GM19328 (cell line): ENCODE measurements at regions not wholly inside any gene's neighbourhood (a gene's known extent, or its start where the extent isn't known, plus 50 kb on each side); places are given as distances from the start of the nearest gene placed in this dataset.

Experiments used
- ATAC-seq: cut with Tn5 transposase; IDR thresholded peaks from one replicate; pipeline ENCODE4 v1.9.1; 2021; ENCODE audit warnings: mild to moderate bottlenecking, moderate library complexity; ENCODE audit not compliant: unreplicated experiment

DNA sequence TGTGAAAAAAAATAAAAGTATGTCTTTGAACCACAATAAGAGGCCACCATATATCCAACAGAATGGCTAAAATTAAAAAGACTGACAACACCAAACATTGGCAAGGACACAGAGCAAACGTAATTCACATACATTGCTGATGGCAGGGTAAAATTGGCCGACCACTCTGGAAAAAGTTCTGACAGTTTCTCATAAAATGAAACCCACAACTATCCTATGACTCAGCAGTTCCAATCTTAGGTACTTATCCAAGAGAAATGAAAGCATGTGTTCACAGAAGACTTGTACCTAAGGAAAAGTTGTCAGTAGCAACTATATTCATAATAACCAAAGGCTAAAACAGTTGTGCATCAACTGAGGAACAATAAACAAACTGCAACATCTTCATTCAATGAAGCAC, 357.3 kb upstream of the XYLT1 start:
- ATAC-seq: no peak

- no peak for ATAC-seq
These were observed 356.6 kb upstream of the XYLT1 start for GRCh38 chr16:17827313-17827712.

GRCh38 chr16:17817943-17818342, 347.2 kb upstream of the XYLT1 start:
- no peak for ATAC-seq

DNA sequence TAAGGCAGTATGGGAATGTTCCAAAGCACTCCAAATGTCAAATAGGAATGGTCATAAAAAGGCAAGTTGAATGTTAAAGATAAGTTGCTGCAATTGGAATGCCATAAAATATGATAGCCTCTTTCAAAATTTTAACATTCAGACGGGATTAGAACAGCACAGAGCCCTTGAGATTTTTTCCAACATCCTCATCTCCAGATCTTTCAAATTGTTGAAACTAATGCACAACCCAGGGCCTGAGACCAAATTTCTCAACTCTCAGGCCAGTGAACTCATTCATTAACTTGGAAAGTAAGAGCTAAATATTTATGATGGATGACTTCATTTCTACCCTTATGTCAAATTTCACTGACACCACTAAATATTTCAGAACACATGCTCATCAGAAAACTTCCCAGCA, 346.5 kb upstream of the XYLT1 start:
- ATAC-seq: no peak

- no peak for ATAC-seq
These were observed 342.0 kb upstream of the XYLT1 start for GRCh38 chr16:17812771-17813170.

DNA sequence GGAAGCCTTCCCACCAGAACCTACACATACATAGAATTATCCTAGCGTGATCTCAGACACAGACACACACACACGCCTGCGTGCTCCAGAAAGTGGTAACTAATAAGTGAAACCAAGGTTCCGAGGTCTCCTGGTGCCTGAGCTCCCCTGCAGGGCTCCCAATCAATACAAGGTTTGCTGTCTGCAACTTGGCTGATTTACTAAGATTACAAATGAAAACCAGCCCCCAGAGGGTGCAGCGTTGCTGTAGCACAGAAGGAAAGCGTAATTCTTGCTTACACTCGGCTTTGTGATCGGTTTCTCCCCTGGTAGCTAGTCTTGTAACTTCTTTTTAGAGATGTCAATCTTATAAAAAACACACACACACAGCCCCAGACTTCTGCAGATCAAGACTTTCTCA, 334.1 kb upstream of the XYLT1 start:
- ATAC-seq: no peak

GRCh38 chr16:17803625-17804410, 333.1 kb upstream of the XYLT1 start:
- ATAC-seq: no peak

DNA sequence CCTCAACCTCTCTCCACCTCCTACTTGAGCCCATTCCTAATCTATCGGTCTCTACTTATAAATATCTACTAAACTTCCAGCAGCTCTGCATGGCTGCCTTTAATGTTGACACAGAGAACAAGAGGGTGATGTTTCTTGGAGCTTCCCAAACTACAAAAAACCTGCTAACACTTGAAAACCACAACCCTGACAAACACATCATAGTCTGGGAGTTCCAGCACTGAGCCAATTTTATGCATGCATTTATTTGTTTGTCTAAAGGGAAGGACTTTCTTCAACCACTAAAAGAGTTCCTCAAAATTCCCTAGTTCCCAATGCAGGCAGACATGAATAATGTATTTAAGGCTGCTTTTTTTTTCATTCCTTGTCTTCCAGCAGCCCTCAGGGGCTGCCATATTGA, 331.8 kb upstream of the XYLT1 start:
- no peak for ATAC-seq

- no peak for ATAC-seq
These were observed 330.3 kb upstream of the XYLT1 start for GRCh38 chr16:17801068-17801467.

DNA sequence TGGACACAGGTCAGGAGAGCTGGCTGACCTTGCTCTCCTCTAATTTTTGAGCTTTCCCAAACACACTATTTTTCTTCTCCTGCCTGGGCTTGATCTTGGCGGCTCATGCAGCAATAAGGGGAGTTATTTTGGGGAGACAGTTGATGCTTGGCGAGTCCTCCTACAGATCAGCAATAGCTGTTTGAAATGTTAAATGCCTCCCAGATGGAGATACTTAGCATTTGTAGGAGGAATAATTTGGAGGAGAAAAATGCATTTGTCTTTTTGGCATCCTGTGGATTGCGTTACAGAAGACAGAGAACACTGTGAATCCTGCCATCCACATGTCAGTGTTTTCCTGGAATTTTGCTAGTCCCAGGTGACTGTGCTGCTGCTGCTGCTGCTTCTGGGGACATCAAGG, 328.0 kb upstream of the XYLT1 start:
- no peak for ATAC-seq

GRCh38 chr16:17793354-17793753, 322.6 kb upstream of the XYLT1 start:
- ATAC-seq: no peak

DNA sequence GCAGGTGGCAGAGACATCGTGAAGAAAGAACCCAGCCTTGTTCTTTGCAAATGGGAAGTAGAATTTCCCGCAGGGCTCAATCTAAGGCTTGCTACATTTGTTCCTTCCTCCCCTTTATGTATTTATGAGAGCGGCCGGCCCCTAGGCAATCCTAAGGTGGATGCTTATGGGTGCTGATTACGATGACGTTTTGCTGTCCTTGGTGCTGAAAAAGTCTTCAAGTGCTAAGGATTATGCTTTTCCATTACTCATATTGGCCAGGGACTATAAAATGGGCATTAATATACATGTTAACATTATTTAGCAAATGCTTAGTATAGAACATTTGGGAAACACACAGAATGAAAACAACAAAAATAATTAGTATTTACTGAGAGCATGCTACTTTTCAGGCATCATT, 313.3 kb upstream of the XYLT1 start:
- ATAC-seq: no peak

DNA sequence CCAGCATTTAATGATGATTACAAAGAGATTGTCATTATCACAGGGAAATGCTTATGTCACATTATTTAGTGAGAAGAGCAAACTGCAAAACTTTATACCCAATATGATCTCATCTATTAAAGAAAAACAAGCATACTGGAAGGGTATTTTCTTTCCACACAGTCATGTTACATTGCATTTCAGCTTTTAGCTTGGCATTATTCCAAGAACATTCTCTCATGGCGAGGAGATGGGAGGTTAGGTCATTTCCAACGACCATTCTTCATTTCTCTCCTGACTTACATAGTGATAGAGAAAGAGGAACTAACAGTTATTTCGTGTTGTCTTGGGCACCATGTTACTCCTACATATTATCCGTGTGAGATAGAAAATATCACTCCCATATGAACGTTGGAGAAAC, 309.4 kb upstream of the XYLT1 start:
- ATAC-seq: no peak

GRCh38 chr16:17777408-17777863, 306.7 kb upstream of the XYLT1 start:
- no peak for ATAC-seq

GRCh38 chr16:17776888-17777287, 306.1 kb upstream of the XYLT1 start:
- ATAC-seq: no peak

DNA sequence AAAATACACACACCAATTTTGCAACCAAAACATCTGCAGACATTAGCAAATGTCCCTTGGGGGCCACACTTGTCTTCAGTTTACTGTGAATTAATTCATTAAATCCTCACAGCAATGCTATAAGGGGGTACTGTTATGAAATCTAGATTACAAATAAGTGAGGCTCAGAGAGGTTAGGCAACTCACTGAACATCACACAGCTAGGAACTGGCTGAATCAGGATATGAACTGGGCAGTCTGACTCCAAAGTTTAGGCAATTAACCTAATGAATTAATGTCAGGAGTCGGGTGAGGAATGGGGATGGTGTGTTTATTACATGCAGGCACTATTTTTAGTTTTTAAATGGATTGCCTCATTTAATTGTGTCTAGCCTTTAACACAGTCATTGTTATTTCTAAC, 305.7 kb upstream of the XYLT1 start:
- no peak for ATAC-seq

DNA sequence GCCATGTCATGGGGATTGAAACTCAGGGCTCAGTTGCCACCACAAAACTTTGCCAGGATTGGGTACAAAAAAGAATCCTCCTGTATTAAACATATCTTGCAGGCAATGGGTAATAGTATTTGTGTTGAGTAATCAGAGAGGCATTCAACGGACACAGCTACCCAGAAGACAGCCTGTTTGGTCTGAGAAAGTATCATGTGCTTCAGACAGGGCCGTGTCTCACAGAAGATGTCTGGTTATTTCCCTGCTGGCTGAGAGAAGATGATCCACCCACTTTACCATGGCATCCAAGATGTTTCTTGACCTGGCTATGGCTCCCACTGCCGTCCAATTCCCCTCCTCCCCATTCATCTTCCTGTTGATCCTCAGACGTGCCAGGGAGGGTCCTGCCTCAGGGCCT, 304.3 kb upstream of the XYLT1 start:
- ATAC-seq: no peak

DNA sequence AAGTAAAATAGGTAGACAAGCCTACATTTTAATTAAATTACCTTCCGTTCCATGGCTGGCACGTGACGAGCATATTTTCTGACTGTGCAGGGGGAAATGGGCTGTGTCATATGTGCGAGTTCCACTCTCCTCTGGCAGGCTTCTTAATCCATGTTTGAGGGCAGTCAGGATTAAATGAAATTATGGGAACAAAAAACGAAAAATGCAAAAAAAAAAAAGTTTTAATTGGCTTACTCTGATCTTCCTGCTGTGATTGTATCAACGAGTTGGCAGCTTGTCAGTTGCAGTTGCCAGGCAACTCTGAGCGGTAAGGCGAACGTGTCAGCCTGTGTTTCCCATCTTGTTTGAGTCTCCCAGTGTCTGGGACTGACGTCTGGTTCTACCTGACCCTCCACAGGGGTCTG, 302.9 kb upstream of the XYLT1 start:
- no peak for ATAC-seq

DNA sequence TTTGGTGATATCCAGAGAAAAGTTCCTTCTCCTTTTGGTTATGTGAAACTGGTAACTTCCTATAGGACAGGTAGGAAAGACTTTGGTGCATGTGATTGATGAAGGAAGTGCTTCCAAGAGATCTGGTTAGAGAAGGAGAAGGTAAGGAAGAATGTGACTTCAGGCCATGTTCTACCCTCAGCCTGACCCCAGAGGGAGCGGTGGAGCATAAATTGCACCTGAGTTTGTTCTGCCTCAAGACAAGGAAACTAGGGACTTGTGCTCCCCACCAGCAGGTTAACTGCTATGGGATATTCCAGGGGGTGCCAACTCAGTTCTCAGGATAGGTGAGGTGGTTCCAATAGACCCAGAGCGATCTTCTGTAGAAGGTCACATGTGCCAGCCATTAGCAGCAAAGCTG, 299.3 kb upstream of the XYLT1 start:
- ATAC-seq: no peak

GRCh38 chr16:17769065-17769464, 298.3 kb upstream of the XYLT1 start:
- no peak for ATAC-seq

DNA sequence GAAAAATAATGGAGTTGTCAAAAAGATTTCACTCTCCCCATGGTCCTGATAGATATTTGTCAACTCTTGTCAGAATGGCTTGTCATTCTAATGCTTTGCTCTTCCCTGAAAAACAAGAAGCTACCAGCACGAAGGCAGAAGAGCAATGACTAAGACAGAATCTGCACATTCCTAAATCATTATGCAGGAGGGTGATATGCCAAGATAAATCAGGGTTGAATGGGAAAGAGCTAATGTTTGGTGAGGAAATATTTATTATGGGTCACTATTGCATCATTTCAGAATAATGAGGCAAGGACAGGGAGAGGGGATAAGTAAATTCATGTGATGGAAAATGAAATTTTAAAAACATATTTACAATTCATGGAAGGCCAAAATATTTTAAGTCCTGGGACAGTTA, 297.5 kb upstream of the XYLT1 start:
- ATAC-seq: no peak

- ATAC-seq: no peak
These were observed 295.3 kb upstream of the XYLT1 start for GRCh38 chr16:17766012-17766411.
